H9 (cell line): ENCODE measurements at regions not wholly inside any gene's neighbourhood (a gene's known extent, or its start where the extent isn't known, plus 50 kb on each side); places are given as distances from the start of the nearest gene placed in this dataset.

ENCODE experiments used
- DNase-seq: peaks from one replicate; pipeline ENCODE4 v3.0.0-alpha.2; 2017
- H2AFZ ChIP-seq: one replicate; pipeline ENCODE4 v1.6.1; 2013; ENCODE audit warnings: mild to moderate bottlenecking, low read length, control low read depth, moderate library complexity
- H2AK5ac ChIP-seq: 2 replicates; pipeline ENCODE4 v1.6.1; 2013; ENCODE audit warnings: low read length, control low read depth, mixed read lengths; ENCODE audit not compliant: insufficient read length
- H2BK120ac ChIP-seq: one replicate; pipeline ENCODE4 v1.6.1; 2013; ENCODE audit warnings: low read depth, mild to moderate bottlenecking, low read length, control low read depth, inconsistent platforms; ENCODE audit not compliant: poor library complexity, severe bottlenecking
- H2BK12ac ChIP-seq: 2 replicates; pipeline ENCODE4 v1.6.1; 2013; ENCODE audit warnings: low read length, control low read depth, mixed read lengths, low read depth; ENCODE audit not compliant: insufficient read length
- H2BK15ac ChIP-seq: 2 replicates; pipeline ENCODE4 v1.6.1; 2013; ENCODE audit warnings: low read depth, low read length, control low read depth
- H2BK20ac ChIP-seq: one replicate; pipeline ENCODE4 v1.6.1; 2013; ENCODE audit warnings: low read depth, mild to moderate bottlenecking, low read length, control low read depth, inconsistent platforms; ENCODE audit not compliant: poor library complexity, severe bottlenecking
- H2BK5ac ChIP-seq: 2 replicates; pipeline ENCODE4 v1.6.1; 2013; ENCODE audit warnings: low read length, control low read depth, mixed read lengths; ENCODE audit not compliant: insufficient read length
- H3K14ac ChIP-seq: 2 replicates; pipeline ENCODE4 v1.6.1; 2013; ENCODE audit warnings: low read length, control low read depth; ENCODE audit not compliant: insufficient read depth
- H3K18ac ChIP-seq: 2 replicates; pipeline ENCODE4 v1.6.1; 2013; ENCODE audit warnings: low read depth, mild to moderate bottlenecking, mixed read lengths, low read length, control low read depth; ENCODE audit not compliant: insufficient read length
- H3K23ac ChIP-seq: 2 replicates; pipeline ENCODE4 v1.6.1; 2013; ENCODE audit warnings: low read length, control low read depth, mixed read lengths, low read depth; ENCODE audit not compliant: insufficient read length
- H3K23me2 ChIP-seq: 2 replicates; pipeline ENCODE4 v1.6.1; 2013; ENCODE audit warnings: low read depth, mild to moderate bottlenecking, mixed read lengths, low read length, control low read depth; ENCODE audit not compliant: insufficient read length, poor library complexity, severe bottlenecking
- H3K27ac ChIP-seq: 2 replicates; pipeline ENCODE4 v1.5.1; 2013; ENCODE audit warnings: low read length, control low read depth, mixed read lengths, low read depth; ENCODE audit not compliant: insufficient read length
- H3K27me3 ChIP-seq: 2 replicates; pipeline ENCODE4 v1.6.1; 2013; ENCODE audit warnings: low read length, control low read depth, inconsistent platforms; ENCODE audit not compliant: insufficient read depth
- H3K4ac ChIP-seq: 2 replicates; pipeline ENCODE4 v1.6.1; 2013; ENCODE audit warnings: low read depth, mild to moderate bottlenecking, control low read depth, inconsistent platforms, low read length, moderate library complexity
- H3K4me1 ChIP-seq: 2 replicates; pipeline ENCODE4 v1.6.1; 2013; ENCODE audit warnings: low read length, control low read depth, inconsistent platforms; ENCODE audit not compliant: insufficient read depth
- H3K4me2 ChIP-seq: 2 replicates; pipeline ENCODE4 v1.6.1; 2013; ENCODE audit warnings: low read length, control low read depth, mixed read lengths; ENCODE audit not compliant: insufficient read length, insufficient read depth
- H3K56ac ChIP-seq: 2 replicates; pipeline ENCODE4 v1.6.1; 2013; ENCODE audit warnings: low read depth, mild to moderate bottlenecking, mixed read lengths, low read length, control low read depth; ENCODE audit not compliant: insufficient read length
- H3K79me1 ChIP-seq: 2 replicates; pipeline ENCODE4 v1.6.1; 2013; ENCODE audit warnings: low read depth, mild to moderate bottlenecking, moderate library complexity, low read length, control low read depth, inconsistent platforms; ENCODE audit not compliant: insufficient read depth, poor library complexity, severe bottlenecking
- H3K79me2 ChIP-seq: 2 replicates; pipeline ENCODE4 v1.6.1; 2013; ENCODE audit warnings: low read length, control low read depth, inconsistent platforms; ENCODE audit not compliant: insufficient read depth
- H3K9ac ChIP-seq: 2 replicates; pipeline ENCODE4 v1.6.1; 2013; ENCODE audit warnings: low read length, control low read depth, mixed read lengths; ENCODE audit not compliant: insufficient read length; ENCODE audit errors: extremely low read depth
- H3K9me3 ChIP-seq: one replicate; pipeline ENCODE4 v1.6.1; 2013; ENCODE audit warnings: low read depth, low read length, inconsistent platforms; ENCODE audit not compliant: control insufficient read depth
- H3T11ph ChIP-seq: one replicate; pipeline ENCODE4 v1.6.1; 2013; ENCODE audit warnings: mild to moderate bottlenecking, low read length, control low read depth, inconsistent platforms
- H4K20me1 ChIP-seq: one replicate; pipeline ENCODE4 v1.6.1; 2013; ENCODE audit not compliant: control insufficient read depth, insufficient read length, insufficient read depth
- H4K5ac ChIP-seq: 2 replicates; pipeline ENCODE4 v1.6.1; 2013; ENCODE audit warnings: low read depth, mild to moderate bottlenecking, mixed read lengths, low read length, control low read depth; ENCODE audit not compliant: insufficient read length
- H4K8ac ChIP-seq: replicated peaks from 2 replicates; pipeline ENCODE4 v1.6.1; 2013; ENCODE audit warnings: low read length, control low read depth, mixed read lengths, low read depth; ENCODE audit not compliant: insufficient read length
- H4K91ac ChIP-seq: 2 replicates; pipeline ENCODE4 v1.6.1; 2013; ENCODE audit warnings: low read depth, mild to moderate bottlenecking, moderate library complexity, mixed read lengths, low read length, control low read depth; ENCODE audit not compliant: insufficient read length
- H3K27ac Mint-ChIP-seq, 3 experiments: 2 replicates in 2 of 3; 3 replicates in 1 of 3; pipeline ENCODE4 v1.8.0; 2020 to 2021; ENCODE audit warnings: mixed read lengths in 3 of 3, mild to moderate bottlenecking in 1 of 3, moderate library complexity in 1 of 3
- H3K27me3 Mint-ChIP-seq: 2 replicates; pipeline ENCODE4 v1.8.0; 2021; ENCODE audit warnings: low read depth, mild to moderate bottlenecking, moderate library complexity, mixed read lengths
- H3K36me3 Mint-ChIP-seq, 3 experiments: 2 replicates in 2 of 3; 3 replicates in 1 of 3; pipeline ENCODE4 v1.8.0; 2020 to 2021; ENCODE audit warnings: low read depth in 3 of 3, mixed read lengths in 3 of 3; ENCODE audit not compliant: insufficient read depth in 1 of 3
- H3K4me1 Mint-ChIP-seq, 2 experiments: 2 replicates each; pipeline ENCODE4 v1.8.0; 2020; ENCODE audit warnings: mixed read lengths in 2 of 2
- H3K4me3 Mint-ChIP-seq, 2 experiments: 2 replicates in 1 of 2; 3 replicates in 1 of 2; pipeline ENCODE4 v1.8.0; 2020 to 2021; ENCODE audit warnings: mild to moderate bottlenecking in 2 of 2, mixed read lengths in 2 of 2, moderate library complexity in 1 of 2
- H3K9me3 Mint-ChIP-seq, 2 experiments: 2 replicates in 1 of 2; 3 replicates in 1 of 2; pipeline ENCODE4 v1.8.0; 2020; ENCODE audit warnings: mild to moderate bottlenecking in 2 of 2, mixed read lengths in 2 of 2, moderate library complexity in 1 of 2
- WGBS: extraction: QIAGEN DNeasy Blood & Tissue Kit; methylation state at CpG from one replicate; pipeline ENCODE4 v1.1.7; 2013; ENCODE audit warnings: missing lambda C conversion rate, low lambda C conversion rate, mixed read lengths; ENCODE audit not compliant: insufficient read length; ENCODE audit errors: extremely low coverage; 5-methylcytosine and 5-hydroxymethylcytosine counted together
- TF ChIP-seq, protein P1 (sequence below): fragments of 200-600 bp; sonication (generic); conservative IDR thresholded peaks from 3 replicates; pipeline ENCODE4 v1.8.0; 2021; ENCODE audit warnings: antibody characterized with exemption, mild to moderate bottlenecking

DNA sequence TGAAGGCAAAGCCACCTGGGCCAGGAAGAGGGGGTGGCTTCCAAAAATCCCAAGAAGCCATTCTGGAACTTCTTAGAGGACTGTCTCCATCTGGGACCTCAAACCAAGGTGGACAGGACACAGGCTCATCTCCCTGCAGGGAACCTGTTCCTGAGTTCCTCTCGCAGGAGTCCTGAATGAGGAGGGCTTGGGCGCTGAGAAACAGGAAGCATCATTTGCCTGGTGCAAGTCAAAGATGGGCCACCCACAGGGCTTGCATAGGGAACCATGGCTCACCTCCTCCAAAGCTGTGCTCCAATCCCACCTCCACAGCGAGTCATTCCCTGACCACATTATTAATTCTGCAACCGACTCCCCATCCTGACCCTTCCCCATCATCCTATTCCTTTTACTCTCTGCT lies 55.0 kb upstream of the RPL38 start:
- TF ChIP-seq, protein P1, sequence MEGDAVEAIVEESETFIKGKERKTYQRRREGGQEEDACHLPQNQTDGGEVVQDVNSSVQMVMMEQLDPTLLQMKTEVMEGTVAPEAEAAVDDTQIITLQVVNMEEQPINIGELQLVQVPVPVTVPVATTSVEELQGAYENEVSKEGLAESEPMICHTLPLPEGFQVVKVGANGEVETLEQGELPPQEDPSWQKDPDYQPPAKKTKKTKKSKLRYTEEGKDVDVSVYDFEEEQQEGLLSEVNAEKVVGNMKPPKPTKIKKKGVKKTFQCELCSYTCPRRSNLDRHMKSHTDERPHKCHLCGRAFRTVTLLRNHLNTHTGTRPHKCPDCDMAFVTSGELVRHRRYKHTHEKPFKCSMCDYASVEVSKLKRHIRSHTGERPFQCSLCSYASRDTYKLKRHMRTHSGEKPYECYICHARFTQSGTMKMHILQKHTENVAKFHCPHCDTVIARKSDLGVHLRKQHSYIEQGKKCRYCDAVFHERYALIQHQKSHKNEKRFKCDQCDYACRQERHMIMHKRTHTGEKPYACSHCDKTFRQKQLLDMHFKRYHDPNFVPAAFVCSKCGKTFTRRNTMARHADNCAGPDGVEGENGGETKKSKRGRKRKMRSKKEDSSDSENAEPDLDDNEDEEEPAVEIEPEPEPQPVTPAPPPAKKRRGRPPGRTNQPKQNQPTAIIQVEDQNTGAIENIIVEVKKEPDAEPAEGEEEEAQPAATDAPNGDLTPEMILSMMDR, result no peak
- peaks cover 2 to 7% of the 10 kb centered on the region in 2 experiments for H3K9me3 Mint-ChIP-seq
- no peak overlapping the region for H4K8ac ChIP-seq

More for the DNA sequence above, 55.0 kb upstream of the RPL38 start:
- Histone ChIP-seq H3K23me2 (no peaks in the 10 kb centered on the region), H3K79me1 (no peaks in the 10 kb centered on the region), H3K4me1 (no peaks in the 10 kb centered on the region; the same call in 1 of the 2 replicates), H4K20me1 (no peaks in the 10 kb centered on the region), H3K9me3 (no peaks in the 10 kb centered on the region), H2BK5ac (no peak overlapping the region), H3T11ph (no peak overlapping the region), H2AK5ac (no peak overlapping the region), H4K91ac (no peak overlapping the region), H3K9ac (no peak overlapping the region), H2BK12ac (no peak overlapping the region), H3K4me2 (no peak overlapping the region), H2BK15ac (no peak overlapping the region), H3K14ac (no peak overlapping the region), H3K18ac (no peak overlapping the region), H3K56ac (no peak overlapping the region), H4K5ac (no peak overlapping the region), H3K4ac (no peak overlapping the region), H3K27me3 (no peaks in the 10 kb centered on the region), H2BK20ac (no peak overlapping the region), H2BK120ac (no peak overlapping the region), H3K79me2 (no peaks in the 10 kb centered on the region), H3K23ac (no peak overlapping the region), H2AFZ (no peak overlapping the region), H3K27ac (no peak overlapping the region)
- WGBS, result no CpG with 5 or more reads among the region's 4 CpGs
- peaks cover 4% of the 10 kb centered on the region for H3K27me3 Mint-ChIP-seq
- peak; percentile 20 for DNase-seq
- H3K27ac Mint-ChIP-seq, result no peak overlapping the region
- no peak overlapping the region for H3K4me3 Mint-ChIP-seq
- H3K36me3 Mint-ChIP-seq, result peaks cover 3 to 8% (median 7%) of the 10 kb centered on the region in 3 experiments; a peak in 6 of 7 replicates
- peaks cover 16 to 37% of the 10 kb centered on the region in 2 experiments for H3K4me1 Mint-ChIP-seq
